ENCODE measurements at regions not wholly inside any gene's neighbourhood (a gene's known extent, or its start where the extent isn't known, plus 50 kb on each side); places are given as distances from the start of the nearest gene placed in this dataset.

DNA sequence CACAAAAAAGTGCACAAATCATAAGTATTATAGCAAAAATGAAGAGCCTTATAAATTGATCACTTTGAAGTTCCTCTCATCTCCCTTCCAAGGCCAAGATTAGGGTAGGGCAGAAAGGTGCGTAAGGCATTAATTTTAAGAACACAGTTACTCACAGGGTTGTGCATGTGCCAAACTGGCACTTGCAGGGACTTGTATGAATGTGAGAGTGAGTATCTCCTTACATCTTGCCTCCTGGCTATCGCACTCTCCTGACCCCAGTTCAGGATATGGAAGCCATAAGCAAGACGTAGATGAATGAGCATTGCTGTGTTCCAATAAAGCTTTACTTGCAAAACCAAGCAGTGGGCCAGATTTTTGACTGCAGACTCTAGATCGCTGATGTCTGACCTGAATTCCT, 510.1 kb upstream of the AADAT start:
- Histone ChIP-seq H3K36me3 (no peaks in the 10 kb centered on the region), H3K27ac (no peak overlapping the region), H3K27me3 (no peaks in the 10 kb centered on the region), H3K4me1 (no peaks in the 10 kb centered on the region), H3K9me3 (no peaks in the 10 kb centered on the region), H3K4me3 (no peak overlapping the region)
- WGBS, 2 donors = 56 to 65% methylated on average over 4 of the region's 4 CpGs
- intact Hi-C loops (cut with DNase I) = no loop called here
- DNase-seq = no peak
- TF ChIP-seq CTCF (IDR thresholded peaks at IDR 0.05) = no peak
- no peak for TF ChIP-seq POLR2A (IDR thresholded peaks at IDR 0.05)

DNA sequence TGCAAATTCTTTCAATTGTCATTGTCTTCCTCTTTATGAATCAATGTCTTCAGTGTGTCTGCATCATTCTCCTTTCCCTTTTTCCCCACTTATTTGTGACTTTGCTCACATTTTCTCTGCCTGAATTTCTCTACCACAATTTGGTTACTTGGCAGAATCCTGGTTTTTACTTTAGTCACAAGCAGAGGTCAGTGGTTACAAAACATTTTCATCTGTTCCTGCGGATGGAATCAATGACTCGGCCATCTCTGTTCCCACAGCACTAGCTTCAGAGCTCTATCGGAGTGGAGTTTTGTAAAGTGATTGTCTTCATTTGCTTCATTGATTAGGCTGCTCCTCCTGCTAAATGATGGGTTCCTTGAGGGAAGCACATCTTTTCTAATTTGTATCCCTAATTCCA, 501.3 kb upstream of the AADAT start:
- 88 to 91% methylated on average over 3 of the region's 3 CpGs for WGBS, 2 donors
- TF ChIP-seq CTCF (IDR thresholded peaks at IDR 0.05) = no peak
- no peak for TF ChIP-seq POLR2A (IDR thresholded peaks at IDR 0.05)
- Histone ChIP-seq H3K4me3 (no peak overlapping the region), H3K9me3 (no peaks in the 10 kb centered on the region), H3K36me3 (no peaks in the 10 kb centered on the region), H3K4me1 (no peaks in the 10 kb centered on the region), H3K27me3 (no peaks in the 10 kb centered on the region), H3K27ac (no peak overlapping the region)
- DNase-seq = no peak
- intact Hi-C loops (cut with DNase I) = no loop called here

- no peak overlapping the region for H3K4me3 ChIP-seq
- no peak overlapping the region for H3K27ac ChIP-seq
- 57 to 58% methylated on average over 3 of the region's 3 CpGs for WGBS, 2 donors
- no peaks in the 10 kb centered on the region for H3K4me1 ChIP-seq
- H3K27me3 ChIP-seq = no peaks in the 10 kb centered on the region
- no peak for TF ChIP-seq POLR2A (IDR thresholded peaks at IDR 0.05)
- TF ChIP-seq CTCF (IDR thresholded peaks at IDR 0.05) = peak in 2 of 6 experiments; percentile 25 to 34
- intact Hi-C loops (cut with DNase I) = no loop called here
- H3K9me3 ChIP-seq = no peaks in the 10 kb centered on the region
- no peak for DNase-seq
- no peaks in the 10 kb centered on the region for H3K36me3 ChIP-seq
Measured at GRCh38 chr4:170589597-170590191, 499.9 kb upstream of the AADAT start.

- WGBS, 2 donors = 70 to 83% methylated on average over 5 of the region's 5 CpGs
- Histone ChIP-seq H3K4me3 (no peak overlapping the region), H3K9me3 (no peaks in the 10 kb centered on the region), H3K27ac (no peak overlapping the region), H3K4me1 (no peaks in the 10 kb centered on the region), H3K27me3 (no peaks in the 10 kb centered on the region), H3K36me3 (no peaks in the 10 kb centered on the region)
- intact Hi-C loops (cut with DNase I) = no loop called here
- no peak for DNase-seq
- TF ChIP-seq CTCF (IDR thresholded peaks at IDR 0.05) (no peak), POLR2A (IDR thresholded peaks at IDR 0.05) (no peak)
Measured at GRCh38 chr4:170581969-170582368, 492.2 kb upstream of the AADAT start.

DNA sequence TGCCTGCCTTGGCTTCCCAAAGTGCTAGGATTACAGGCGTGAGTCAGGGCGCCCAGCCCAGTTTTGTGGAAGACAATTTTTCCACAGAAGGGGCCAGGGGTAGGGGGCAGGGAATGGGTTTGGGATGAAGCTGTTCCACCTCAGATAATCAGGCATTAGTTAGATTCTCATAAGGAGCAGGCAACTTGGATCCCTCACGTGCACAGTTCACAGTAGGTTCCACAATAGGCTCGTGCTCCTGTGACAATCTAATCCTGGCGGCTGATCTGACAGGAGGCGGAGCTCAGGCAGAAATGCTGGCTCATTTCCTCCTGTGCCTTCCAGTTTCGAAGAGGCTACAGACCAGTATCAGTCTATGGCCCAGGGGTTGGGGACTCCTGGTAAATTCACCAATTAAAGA, 491.6 kb upstream of the AADAT start:
- no peaks in the 10 kb centered on the region for H3K9me3 ChIP-seq
- WGBS, 2 donors = 55 to 75% methylated on average over 5 of the region's 7 CpGs
- H3K4me1 ChIP-seq = no peaks in the 10 kb centered on the region
- intact Hi-C loops (cut with DNase I) = no loop called here
- H3K36me3 ChIP-seq = no peaks in the 10 kb centered on the region
- H3K27me3 ChIP-seq = no peaks in the 10 kb centered on the region
- TF ChIP-seq CTCF (IDR thresholded peaks at IDR 0.05) (no peak), POLR2A (IDR thresholded peaks at IDR 0.05) (no peak)
- DNase-seq = no peak
- no peak overlapping the region for H3K4me3 ChIP-seq
- no peak overlapping the region for H3K27ac ChIP-seq

Measured in esophagus squamous epithelium (tissue), 5 donors.